AG08395 (cell line): ENCODE measurements at regions not wholly inside any gene's neighbourhood (a gene's known extent, or its start where the extent isn't known, plus 50 kb on each side); places are given as distances from the start of the nearest gene placed in this dataset.
A peak's percentile ranks its signal among the peaks of the same experiment; 100 is the strongest.

Source experiments
- DNase-seq: peaks from one replicate; pipeline ENCODE4 v3.0.0; 2012; ENCODE audit warnings: mixed read lengths, low spot score

- DNase-seq: no peak
Measured at GRCh38 chr1:79827446-79827845, 820.9 kb upstream of the ADGRL4 start.

GRCh38 chr1:79825551-79825950, 819.0 kb upstream of the ADGRL4 start:
- DNase-seq: no peak

DNA sequence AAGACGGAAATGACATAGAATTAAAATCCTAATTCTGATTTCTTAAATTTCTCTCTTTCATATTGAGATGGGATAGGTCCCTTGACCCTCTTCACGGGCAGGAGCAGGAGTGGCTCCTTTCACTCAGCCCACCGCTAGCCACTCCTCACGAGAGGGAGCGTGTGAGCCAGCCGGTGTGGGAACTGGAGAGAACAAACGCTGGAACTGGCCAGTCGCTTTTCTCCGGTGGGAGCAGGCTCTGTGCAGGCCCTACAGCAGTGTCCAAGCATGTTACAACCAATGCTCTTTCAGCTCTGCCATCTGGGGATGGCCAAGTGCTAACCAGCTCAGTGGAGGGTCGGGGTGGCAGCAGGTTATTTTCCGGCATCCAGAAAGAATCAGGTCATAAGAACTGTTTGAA, 815.5 kb upstream of the ADGRL4 start:
- DNase-seq: no peak

GRCh38 chr1:79819140-79819539, 812.6 kb upstream of the ADGRL4 start:
- no peak for DNase-seq

DNA sequence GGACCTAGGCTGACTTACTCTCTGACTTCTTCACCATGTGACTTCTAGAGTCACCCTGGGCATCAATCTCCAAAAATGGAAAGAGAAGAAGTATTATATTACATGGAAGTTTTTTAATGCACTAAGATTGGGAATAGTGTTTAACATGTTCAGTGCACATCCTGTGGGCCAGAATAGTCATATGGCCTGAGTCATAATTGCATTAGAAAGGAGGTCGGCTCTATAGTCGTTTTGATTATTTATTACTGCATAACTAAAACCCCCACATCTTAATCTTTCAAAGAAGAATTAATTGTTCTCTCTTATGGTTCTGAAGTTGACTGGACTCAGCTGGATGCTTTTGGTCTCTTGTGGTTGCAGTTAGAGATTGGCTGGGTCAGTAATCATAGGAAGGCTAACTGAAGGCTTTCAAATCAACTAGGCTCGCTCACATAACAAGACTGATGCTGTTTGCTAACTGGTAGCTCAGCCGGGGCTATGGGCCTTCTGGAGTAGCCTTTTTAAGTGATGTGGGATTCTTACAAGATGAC, 810.6 kb upstream of the ADGRL4 start:
- no peak for DNase-seq

DNA sequence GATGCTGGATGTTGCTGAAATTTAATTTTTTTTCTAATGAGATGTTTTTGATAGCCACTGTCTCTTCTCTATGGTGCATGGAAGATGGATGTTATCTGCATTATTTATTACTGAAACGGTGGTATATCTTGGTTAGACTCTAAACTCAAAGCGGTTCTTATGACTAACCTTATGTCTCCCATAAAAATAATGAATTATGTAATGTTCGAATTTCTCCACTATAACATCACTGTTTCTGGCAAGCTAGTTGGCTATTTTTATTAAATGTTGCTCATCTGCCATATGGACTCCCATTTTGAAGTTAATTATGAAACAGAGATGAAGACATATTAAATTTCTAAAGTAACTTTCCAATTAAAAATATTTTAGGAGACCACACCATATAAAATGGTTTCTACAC, 808.6 kb upstream of the ADGRL4 start:
- DNase-seq: peak; percentile 5

GRCh38 chr1:79811173-79811572, 804.6 kb upstream of the ADGRL4 start:
- DNase-seq: peak; percentile 50

GRCh38 chr1:79808816-79809475, 802.4 kb upstream of the ADGRL4 start:
- DNase-seq: no peak

- no peak for DNase-seq
Measured at GRCh38 chr1:79807816-79808215, 801.3 kb upstream of the ADGRL4 start.

DNA sequence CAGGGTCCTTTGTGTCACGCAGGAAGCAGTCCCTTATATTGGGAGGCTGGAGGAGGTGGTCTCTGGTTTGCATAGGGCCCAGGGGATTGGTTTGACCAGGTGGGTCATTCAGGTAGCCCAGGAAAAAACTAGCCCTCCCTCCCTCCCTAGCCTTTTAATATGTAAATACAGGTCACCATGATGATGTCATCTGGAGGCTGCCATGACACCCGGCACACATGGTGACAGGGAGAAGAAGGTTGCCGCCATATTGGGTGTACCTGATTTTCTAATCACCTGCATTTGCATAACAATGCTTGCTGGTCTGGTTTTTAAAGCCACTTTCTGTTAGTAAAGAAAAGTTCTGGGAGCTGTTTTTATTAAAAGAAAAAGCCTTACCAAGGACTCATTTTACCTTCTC, 791.0 kb upstream of the ADGRL4 start:
- no peak for DNase-seq

- no peak for DNase-seq
Measured at GRCh38 chr1:79796434-79796833, 789.9 kb upstream of the ADGRL4 start.

GRCh38 chr1:79792219-79792930, 785.8 kb upstream of the ADGRL4 start:
- DNase-seq: no peak

GRCh38 chr1:79791488-79792218, 785.1 kb upstream of the ADGRL4 start:
- DNase-seq: no peak

- no peak for DNase-seq
Measured at GRCh38 chr1:79790950-79791349, 784.4 kb upstream of the ADGRL4 start.

DNA sequence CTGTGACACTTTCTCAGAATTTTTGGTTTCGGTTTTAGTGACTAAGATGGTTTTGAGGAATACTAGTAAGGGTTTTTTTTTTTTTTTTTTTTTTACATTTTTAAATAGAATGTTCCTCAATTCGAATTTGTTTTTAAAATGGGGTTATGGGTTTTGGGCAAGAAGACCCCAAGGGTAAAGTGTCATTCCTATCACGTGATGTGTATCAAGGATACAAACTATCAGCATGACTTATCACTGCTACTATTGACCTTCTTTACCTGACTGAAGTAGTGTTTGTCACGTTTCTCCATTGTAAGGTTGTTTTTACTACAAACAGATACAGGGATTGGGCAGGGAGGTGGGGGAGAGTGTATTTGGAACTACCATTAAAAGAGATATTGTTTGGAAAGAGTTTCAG, 781.1 kb upstream of the ADGRL4 start:
- DNase-seq: no peak

GRCh38 chr1:79785964-79786363, 779.4 kb upstream of the ADGRL4 start:
- DNase-seq: no peak

DNA sequence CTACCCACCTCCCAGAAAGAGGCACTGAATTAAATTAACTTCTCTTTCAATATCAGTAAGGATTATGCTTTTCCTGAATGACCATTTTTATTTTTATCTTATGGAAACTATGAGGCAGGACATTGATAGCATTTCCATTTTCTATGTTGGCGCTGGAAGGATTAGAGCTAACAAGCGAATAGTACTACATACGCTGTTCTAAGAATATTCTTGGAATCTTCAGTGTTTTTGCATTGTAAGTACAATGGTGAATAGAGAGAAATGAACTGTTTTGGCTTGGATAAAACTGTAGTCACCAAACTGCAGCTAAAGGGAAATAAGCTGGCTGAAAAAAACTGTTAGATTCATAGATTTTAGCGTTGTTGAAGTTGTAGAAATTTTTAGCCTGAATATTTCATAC, 779.0 kb upstream of the ADGRL4 start:
- no peak for DNase-seq

DNA sequence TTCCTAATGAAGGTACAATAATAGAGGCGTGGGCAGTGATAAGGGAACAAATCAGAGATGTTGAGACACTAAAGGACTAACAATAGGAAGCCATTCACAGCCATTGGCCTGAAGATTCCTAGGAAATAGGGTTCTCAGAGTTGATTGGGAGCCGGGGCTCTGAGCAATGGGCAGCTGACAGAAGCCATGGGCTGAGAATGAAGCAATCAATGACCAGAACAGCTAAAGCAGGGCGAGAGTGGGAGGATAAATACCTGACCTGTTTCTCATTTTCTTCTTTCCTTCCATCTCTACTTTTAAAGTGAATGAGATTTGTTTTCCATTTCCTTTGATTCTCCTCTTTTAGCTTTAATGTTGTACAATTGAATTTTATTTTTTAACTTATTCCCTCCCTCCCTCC, 774.7 kb upstream of the ADGRL4 start:
- DNase-seq: no peak

DNA sequence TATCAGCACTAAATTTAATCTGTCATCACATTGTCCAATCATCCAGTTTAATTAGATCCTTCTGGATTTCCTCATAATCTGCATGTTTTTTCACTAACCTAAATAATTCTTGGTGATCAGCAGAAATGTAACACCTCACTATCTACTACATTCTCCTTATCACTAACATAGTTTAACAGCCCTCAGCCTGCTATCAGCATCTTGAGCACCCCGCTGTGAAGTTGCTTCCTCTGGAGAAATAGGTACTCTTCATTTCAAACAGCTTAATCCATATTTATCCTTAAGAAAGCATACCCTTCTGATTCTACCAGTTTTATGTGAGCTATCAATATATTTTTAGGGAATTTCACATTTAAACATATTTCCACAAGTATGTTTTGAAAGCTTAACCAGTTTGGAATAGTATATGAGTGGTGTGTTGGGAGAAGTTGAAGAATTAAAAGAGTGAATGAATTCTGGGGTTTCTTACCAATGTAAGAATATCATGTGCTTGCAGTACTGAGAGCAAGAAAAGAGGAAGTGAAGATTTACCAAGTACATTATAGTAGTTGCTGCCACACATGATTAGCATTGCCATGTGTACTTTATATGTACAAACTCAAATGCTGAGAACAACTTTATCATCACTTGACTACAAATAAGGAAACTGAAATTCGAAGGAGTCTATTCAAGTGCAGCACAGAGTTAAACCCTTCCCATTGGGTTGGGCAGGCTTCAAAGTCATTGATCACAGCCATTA, 771.1 kb upstream of the ADGRL4 start:
- no peak for DNase-seq

DNA sequence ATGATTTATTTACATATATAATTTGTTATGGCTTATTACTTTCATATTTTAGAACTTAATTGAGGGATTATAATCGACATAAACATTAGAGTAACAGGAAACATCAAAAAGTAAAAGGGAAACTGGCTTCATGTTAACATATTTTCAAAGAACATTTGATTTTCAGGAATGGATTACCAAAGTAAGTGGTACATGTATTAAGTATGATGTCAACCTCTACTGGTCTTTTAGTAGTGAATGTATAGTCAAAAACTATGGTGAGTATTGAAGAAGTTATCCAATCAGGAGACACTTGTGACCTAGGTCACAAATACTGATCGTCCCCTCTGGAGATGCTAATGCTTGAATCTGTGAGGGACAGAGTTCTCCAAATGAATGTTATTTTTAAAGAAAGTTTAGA, 768.9 kb upstream of the ADGRL4 start:
- no peak for DNase-seq

DNA sequence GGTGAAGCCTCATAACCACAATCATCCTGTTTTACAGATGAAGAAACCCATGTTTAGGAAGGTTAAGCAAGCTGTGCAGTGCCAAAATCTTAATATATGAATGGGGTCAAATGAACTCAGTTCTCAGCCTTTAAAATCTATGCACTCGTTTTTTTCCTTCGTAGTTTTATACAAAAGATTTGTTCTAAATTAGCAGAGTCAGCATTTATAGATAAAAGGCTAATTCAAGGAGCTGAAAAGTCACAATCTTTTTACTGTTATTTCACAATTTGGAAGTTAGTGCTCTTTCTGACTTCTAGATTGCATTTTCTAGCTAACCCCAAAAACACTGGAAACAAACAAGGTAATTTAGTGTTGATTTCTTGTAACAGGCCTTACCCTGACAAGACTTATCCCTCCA, 766.9 kb upstream of the ADGRL4 start:
- no peak for DNase-seq

DNA sequence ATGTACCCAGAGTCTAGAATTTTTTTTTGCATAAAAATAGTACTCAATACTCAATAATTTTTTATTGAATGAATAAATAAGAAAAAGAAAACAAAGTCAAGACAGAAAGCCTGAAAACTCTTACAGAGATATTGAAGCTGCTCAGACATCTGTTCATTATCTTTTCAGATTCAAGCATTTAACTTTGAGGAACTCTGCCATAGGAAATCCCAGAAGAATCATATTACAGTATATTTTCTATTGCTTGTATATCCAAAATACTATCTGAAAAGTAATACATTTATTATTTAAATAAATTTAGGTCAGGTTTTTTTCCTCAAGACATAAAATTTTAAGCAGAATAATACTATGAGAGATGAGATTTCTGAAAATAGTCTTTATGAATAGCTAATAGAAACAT, 755.9 kb upstream of the ADGRL4 start:
- DNase-seq: no peak
